ENCODE measurements at regions not wholly inside any gene's neighbourhood (a gene's known extent, or its start where the extent isn't known, plus 50 kb on each side); places are given as distances from the start of the nearest gene placed in this dataset.

DNA sequence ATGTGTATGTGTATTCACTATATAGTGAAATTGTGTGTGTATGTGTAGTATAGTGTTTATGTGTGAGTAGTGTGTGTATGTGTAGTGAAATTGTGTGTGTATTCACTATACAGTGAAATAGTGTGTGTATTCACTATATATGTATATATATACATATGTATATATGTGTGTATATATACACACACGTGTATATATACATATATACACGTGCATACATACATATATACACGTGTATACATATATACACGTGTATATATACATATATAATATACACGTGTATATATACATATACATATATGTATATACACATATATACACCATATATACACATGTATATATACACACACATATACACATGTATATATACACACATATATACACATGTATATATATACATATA, 403.6 kb upstream of the TUSC1 start:
- TF ChIP-seq TAF1 (IDR thresholded peaks at IDR 0.05; ENCODE audit: borderline replicate concordance, insufficient read depth, low read length): no peak
- TF ChIP-seq POLR2AphosphoS5 (IDR thresholded peaks at IDR 0.05; ENCODE audit: low read depth, low read length): no peak
- no peak for TF ChIP-seq SIN3A (IDR thresholded peaks at IDR 0.05; ENCODE audit: borderline replicate concordance, insufficient read depth, low read length)
- TF ChIP-seq, protein P1, sequence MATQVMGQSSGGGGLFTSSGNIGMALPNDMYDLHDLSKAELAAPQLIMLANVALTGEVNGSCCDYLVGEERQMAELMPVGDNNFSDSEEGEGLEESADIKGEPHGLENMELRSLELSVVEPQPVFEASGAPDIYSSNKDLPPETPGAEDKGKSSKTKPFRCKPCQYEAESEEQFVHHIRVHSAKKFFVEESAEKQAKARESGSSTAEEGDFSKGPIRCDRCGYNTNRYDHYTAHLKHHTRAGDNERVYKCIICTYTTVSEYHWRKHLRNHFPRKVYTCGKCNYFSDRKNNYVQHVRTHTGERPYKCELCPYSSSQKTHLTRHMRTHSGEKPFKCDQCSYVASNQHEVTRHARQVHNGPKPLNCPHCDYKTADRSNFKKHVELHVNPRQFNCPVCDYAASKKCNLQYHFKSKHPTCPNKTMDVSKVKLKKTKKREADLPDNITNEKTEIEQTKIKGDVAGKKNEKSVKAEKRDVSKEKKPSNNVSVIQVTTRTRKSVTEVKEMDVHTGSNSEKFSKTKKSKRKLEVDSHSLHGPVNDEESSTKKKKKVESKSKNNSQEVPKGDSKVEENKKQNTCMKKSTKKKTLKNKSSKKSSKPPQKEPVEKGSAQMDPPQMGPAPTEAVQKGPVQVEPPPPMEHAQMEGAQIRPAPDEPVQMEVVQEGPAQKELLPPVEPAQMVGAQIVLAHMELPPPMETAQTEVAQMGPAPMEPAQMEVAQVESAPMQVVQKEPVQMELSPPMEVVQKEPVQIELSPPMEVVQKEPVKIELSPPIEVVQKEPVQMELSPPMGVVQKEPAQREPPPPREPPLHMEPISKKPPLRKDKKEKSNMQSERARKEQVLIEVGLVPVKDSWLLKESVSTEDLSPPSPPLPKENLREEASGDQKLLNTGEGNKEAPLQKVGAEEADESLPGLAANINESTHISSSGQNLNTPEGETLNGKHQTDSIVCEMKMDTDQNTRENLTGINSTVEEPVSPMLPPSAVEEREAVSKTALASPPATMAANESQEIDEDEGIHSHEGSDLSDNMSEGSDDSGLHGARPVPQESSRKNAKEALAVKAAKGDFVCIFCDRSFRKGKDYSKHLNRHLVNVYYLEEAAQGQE (IDR thresholded peaks at IDR 0.05; ENCODE audit: insufficient read depth in 1 of 2, low read depth in 2 of 2, low read length in 2 of 2): no peak
- TF ChIP-seq FOXP2 (optimal IDR thresholded peaks at IDR 0.05; ENCODE audit: borderline replicate concordance, extremely low read depth, extremely low read length, insufficient read depth): no peak

Measured in PFSK-1 (cell line).